ENCODE measurements at regions not wholly inside any gene's neighbourhood (a gene's known extent, or its start where the extent isn't known, plus 50 kb on each side); places are given as distances from the start of the nearest gene placed in this dataset.

DNA sequence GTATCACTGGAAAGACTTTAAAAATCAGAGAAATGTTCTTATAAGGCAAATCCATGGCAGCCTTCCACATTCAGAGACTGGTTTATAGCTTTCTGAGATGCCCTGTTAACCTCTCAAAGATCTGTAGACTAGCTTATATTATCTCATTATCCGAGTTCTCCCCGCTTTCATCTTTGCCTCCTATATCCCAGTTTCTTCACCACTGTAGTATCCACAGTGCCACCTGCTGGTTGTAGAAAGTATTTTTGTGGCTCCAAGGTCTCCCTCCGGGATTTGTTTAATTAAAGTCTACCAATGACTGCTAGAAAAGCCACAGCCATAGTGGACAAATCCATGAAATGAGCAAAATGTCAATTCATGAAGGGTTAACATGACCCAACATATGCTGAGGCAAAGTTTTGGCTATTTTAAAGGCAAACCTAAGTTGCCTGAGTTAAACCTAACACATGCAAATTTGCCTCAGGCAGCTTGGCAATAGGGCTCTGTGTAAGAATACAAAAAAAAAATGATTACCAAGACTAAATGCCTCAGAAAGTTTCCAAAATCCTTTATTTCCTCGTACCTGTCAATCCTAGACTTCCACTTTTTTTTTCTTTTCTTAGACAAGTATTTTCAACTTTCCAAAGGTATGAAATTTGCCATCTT lies 218.8 kb upstream of the BMP4 start:
- Histone ChIP-seq H3K4me2 (ENCODE audit: unreplicated experiment) (no peak overlapping the region), H4K20me1 (ENCODE audit: insufficient read depth) (no peaks in the 10 kb centered on the region), H3K4me1 (ENCODE audit: insufficient read depth) (peaks cover 9% of the 10 kb centered on the region; the same call in 1 of the 2 replicates), H3K9me2 (ENCODE audit: insufficient read depth) (no peaks in the 10 kb centered on the region), H3K27ac (no peak overlapping the region), H3K9ac (no peak overlapping the region), H3K36me3 (ENCODE audit: low read depth) (no peaks in the 10 kb centered on the region), H3K79me2 (ENCODE audit: insufficient read depth) (no peaks in the 10 kb centered on the region), H2AFZ (no peak overlapping the region), H3F3A (ENCODE audit: insufficient read depth) (no peaks in the 10 kb centered on the region), H3K27me3 (replicated peaks; ENCODE audit: insufficient read depth) (no peaks in the 10 kb centered on the region; the same call in 1 of the 2 replicates), H3K9me3 (ENCODE audit: low read depth) (no peaks in the 10 kb centered on the region), H3K4me3 (no peak overlapping the region)
- DNase-seq: peak; percentile 73
- no peak for TF ChIP-seq EZH2phosphoT487 (IDR thresholded peaks at IDR 0.05; ENCODE audit: insufficient read depth, low read depth)
- in situ Hi-C loops (cut with MboI): no loop called here
- 1 to 3% methylated on average over 4 of the region's 4 CpGs for WGBS, 2 experiments (ENCODE audit: low coverage in 1 of 2, low lambda C conversion rate in 2 of 2, missing lambda C conversion rate in 2 of 2)

DNA sequence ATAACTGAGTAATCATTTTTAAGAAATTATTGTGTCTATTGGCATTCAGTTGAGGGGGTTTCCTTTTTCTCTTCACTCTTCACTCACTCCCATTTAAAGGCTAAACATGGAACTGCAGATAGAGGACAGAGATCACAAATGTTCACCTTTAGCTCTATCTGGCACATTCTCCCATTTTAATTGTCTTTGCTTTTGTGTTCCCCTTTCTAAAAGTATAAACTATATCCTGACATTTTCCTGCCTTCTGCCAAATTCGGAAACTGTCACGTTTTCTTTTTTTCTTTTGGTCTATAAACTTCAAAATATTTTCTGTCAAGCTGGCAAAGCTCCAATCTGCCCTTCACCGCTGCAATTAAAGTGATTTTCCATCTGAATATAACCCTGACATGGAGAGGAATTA lies 219.8 kb upstream of the CDKN3 start:
- TF ChIP-seq EZH2phosphoT487 (IDR thresholded peaks at IDR 0.05; ENCODE audit: insufficient read depth, low read depth) (no peak), EZH2 (IDR thresholded peaks at IDR 0.05; ENCODE audit: insufficient read depth, poor library complexity, severe bottlenecking) (no peak)
- H3K9me2 ChIP-seq (ENCODE audit: insufficient read depth): no peaks in the 10 kb centered on the region
- H3K9ac ChIP-seq: no peak overlapping the region
- no peak overlapping the region for H3K4me3 ChIP-seq
- no peak overlapping the region for H2AFZ ChIP-seq
- H3K36me3 ChIP-seq (ENCODE audit: low read depth): no peaks in the 10 kb centered on the region
- peaks cover 9% of the 10 kb centered on the region; the same call in 1 of the 2 replicates for H3K4me1 ChIP-seq (ENCODE audit: insufficient read depth)
- no peaks in the 10 kb centered on the region; the same call in 1 of the 2 replicates for H3K27me3 ChIP-seq (replicated peaks; ENCODE audit: insufficient read depth)
- 68 to 76% methylated on average over 3 of the region's 3 CpGs for WGBS, 2 experiments (ENCODE audit: low coverage in 1 of 2, low lambda C conversion rate in 2 of 2, missing lambda C conversion rate in 2 of 2)
- no peak overlapping the region for H3K27ac ChIP-seq
- no peaks in the 10 kb centered on the region for H3K9me3 ChIP-seq (ENCODE audit: low read depth)
- in situ Hi-C loops (cut with MboI): no loop called here
- DNase-seq: no peak
- H3F3A ChIP-seq (ENCODE audit: insufficient read depth): no peaks in the 10 kb centered on the region
- H4K20me1 ChIP-seq (ENCODE audit: insufficient read depth): no peaks in the 10 kb centered on the region
- no peak overlapping the region for H3K4me2 ChIP-seq (ENCODE audit: unreplicated experiment)
- no peaks in the 10 kb centered on the region for H3K79me2 ChIP-seq (ENCODE audit: insufficient read depth)

DNA sequence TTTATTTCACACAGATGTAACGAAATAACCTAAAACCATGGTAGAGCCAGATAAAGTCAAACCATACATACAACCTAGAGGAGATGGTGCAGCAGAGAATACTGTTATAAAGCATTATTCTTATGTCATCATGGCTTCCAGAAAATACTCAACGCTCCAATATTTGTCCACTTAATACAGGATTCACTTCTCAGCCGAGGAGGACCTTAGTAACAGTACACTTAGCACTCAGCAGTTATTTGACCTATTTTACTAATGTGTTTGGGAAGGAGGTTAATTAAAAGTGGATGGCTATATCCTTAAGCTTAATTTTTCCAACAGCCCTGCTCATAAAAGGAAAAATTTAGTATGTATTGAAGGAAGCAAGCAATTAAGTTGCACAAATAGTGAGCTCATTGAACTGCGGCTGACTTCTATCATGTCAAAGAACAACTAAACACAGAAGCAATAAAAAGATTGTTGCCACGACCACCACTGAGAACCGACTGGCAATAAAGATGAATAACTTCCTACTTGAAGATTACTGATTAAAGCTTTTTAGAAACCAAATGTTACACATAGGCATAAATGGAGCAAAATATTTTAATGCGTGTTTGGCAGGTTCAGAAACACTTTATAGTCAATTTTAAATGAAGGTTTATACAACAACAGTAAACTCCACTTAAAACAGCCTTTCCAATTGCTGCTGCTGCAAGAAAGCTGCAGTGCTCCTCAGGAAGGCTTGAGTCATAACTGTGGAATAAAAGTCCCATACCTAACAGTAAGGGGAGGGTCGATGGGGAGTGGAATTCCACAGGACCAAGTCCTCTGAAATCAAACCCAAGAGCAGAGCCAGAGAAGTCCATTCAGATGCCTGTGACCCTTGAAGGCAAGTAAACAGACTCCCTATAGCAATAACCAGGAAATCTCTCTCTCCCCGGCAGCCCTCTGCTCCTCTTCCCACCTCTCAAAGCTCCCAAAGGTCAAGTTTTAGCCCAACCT lies 218.9 kb upstream of the CDKN3 start:
- Histone ChIP-seq H3F3A (ENCODE audit: insufficient read depth) (peaks cover 9% of the 10 kb centered on the region), H3K4me2 (ENCODE audit: unreplicated experiment) (no peak overlapping the region), H3K9ac (no peak overlapping the region), H4K20me1 (ENCODE audit: insufficient read depth) (no peaks in the 10 kb centered on the region), H3K79me2 (ENCODE audit: insufficient read depth) (no peaks in the 10 kb centered on the region), H3K9me2 (ENCODE audit: insufficient read depth) (no peaks in the 10 kb centered on the region), H3K27ac (no peak overlapping the region), H3K4me3 (no peak overlapping the region), H3K36me3 (ENCODE audit: low read depth) (no peaks in the 10 kb centered on the region), H3K9me3 (ENCODE audit: low read depth) (no peaks in the 10 kb centered on the region), H2AFZ (no peak overlapping the region), H3K4me1 (ENCODE audit: insufficient read depth) (peaks cover 17% of the 10 kb centered on the region), H3K27me3 (replicated peaks; ENCODE audit: insufficient read depth) (no peaks in the 10 kb centered on the region; the same call in 1 of the 2 replicates)
- DNase-seq: peak; percentile 15
- TF ChIP-seq EZH2phosphoT487 (IDR thresholded peaks at IDR 0.05; ENCODE audit: insufficient read depth, low read depth) (no peak), EZH2 (IDR thresholded peaks at IDR 0.05; ENCODE audit: insufficient read depth, poor library complexity, severe bottlenecking) (no peak)
- in situ Hi-C loops (cut with MboI): no loop called here
- 76 to 81% methylated on average over 9 of the region's 9 CpGs for WGBS, 2 experiments (ENCODE audit: low coverage in 1 of 2, low lambda C conversion rate in 2 of 2, missing lambda C conversion rate in 2 of 2)

DNA sequence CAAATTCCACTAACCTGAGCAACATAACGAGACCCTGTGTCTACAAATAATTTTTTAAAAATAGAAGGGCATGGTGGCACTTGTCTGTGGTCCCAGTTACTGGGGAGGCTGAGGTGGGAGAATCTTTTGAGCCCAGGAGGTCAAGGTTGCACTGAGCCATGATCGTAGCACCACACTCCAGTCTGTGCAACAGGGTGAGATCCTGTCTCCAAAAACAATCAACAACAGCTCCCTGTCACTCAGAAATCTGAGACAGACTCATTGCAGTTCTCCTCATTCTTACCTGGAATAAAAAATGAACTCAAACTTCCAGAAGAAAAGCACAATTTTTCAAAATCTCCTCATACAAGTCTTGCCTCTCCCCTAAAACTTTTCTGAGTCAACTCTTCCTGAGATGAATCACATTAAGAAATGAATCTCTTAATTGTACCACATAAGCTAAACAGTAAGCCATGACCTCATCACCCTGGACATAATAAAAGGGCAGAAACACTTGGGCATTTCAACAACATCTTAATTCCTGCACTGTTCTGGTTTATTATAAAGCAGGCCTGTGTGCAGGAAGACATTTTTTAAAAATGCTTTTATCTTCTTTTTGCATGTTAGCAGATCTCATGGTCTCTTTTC lies 214.3 kb upstream of the CDKN3 start:
- WGBS, 2 experiments (ENCODE audit: low coverage in 1 of 2, low lambda C conversion rate in 2 of 2, missing lambda C conversion rate in 2 of 2): 70 to 74% methylated on average over 2 of the region's 2 CpGs
- Histone ChIP-seq H2AFZ (no peak overlapping the region), H3K9me3 (ENCODE audit: low read depth) (no peaks in the 10 kb centered on the region), H3K9me2 (ENCODE audit: insufficient read depth) (no peaks in the 10 kb centered on the region), H3K36me3 (ENCODE audit: low read depth) (no peaks in the 10 kb centered on the region), H3K79me2 (ENCODE audit: insufficient read depth) (no peaks in the 10 kb centered on the region), H3K27ac (no peak overlapping the region), H3K4me2 (ENCODE audit: unreplicated experiment) (peak overlapping the region; percentile 2), H3K9ac (no peak overlapping the region), H4K20me1 (ENCODE audit: insufficient read depth) (no peaks in the 10 kb centered on the region), H3F3A (ENCODE audit: insufficient read depth) (peaks cover 19% of the 10 kb centered on the region), H3K27me3 (replicated peaks; ENCODE audit: insufficient read depth) (peaks cover 5% of the 10 kb centered on the region), H3K4me3 (no peak overlapping the region), H3K4me1 (ENCODE audit: insufficient read depth) (peaks cover 15% of the 10 kb centered on the region)
- in situ Hi-C loops (cut with MboI): no loop called here
- DNase-seq: peak; percentile 91
- TF ChIP-seq EZH2phosphoT487 (IDR thresholded peaks at IDR 0.05; ENCODE audit: insufficient read depth, low read depth): 0 out of 2 replicates have a peak, but pooled peaks have one; percentile 70
- no peak for TF ChIP-seq EZH2 (IDR thresholded peaks at IDR 0.05; ENCODE audit: insufficient read depth, poor library complexity, severe bottlenecking)

Measured in GM23248 (cell line).